Pancreas (tissue), 10 donors: ENCODE measurements at regions not wholly inside any gene's neighbourhood (a gene's known extent, or its start where the extent isn't known, plus 50 kb on each side); places are given as distances from the start of the nearest gene placed in this dataset.

Source experiments
- ATAC-seq, 4 donors: fragments of 200-7000 bp; cut with Tn5 transposase; one replicate each; pipeline versions ENCODE4 v1.8.0 to v1.9.1; 2020; ENCODE audit warnings: mild to moderate bottlenecking in 4 of 4, moderate library complexity in 4 of 4
- DNase-seq, 6 donors: peaks; one replicate each; pipeline ENCODE4 v3.0.0-alpha.2; 2020
- FAIRE-seq: peaks from 2 replicates; lab custom pipeline; 2012; peaks lifted over from hg19 to GRCh38; lab: Jason Lieb, UNC
- H3K27ac ChIP-seq, 4 donors: fragments of 200-600 bp; sonication (generic); 1 replicate in 3 of 4; 2 replicates in 1 of 4; pipeline versions ENCODE4 v1.5.0 to v1.8.0; 2020
- H3K27me3 ChIP-seq, 4 donors: fragments of 200-600 bp; one replicate each; pipeline ENCODE4 v1.8.0; 2021
- H3K36me3 ChIP-seq, 3 donors: fragments of 200-600 bp; sonication (generic) in 1 of 3; one replicate each; pipeline versions ENCODE4 v1.5.0 to v1.8.0; 2020 to 2021
- H3K4me1 ChIP-seq, 3 donors: fragments of 200-600 bp; one replicate each; pipeline ENCODE4 v1.8.0; 2021
- H3K4me3 ChIP-seq, 4 donors: fragments of 200-600 bp; sonication (generic) in 2 of 4; one replicate each; pipeline versions ENCODE4 v1.5.0 to v1.8.0; 2020 to 2021
- H3K9me3 ChIP-seq, 4 donors: fragments of 200-600 bp; one replicate each; pipeline ENCODE4 v1.8.0; 2021
- WGBS, 2 donors: extraction: QIAGEN DNeasy Blood & Tissue Kit; methylation state at CpG; one replicate each; pipeline ENCODE4 v1.1.7; 2013; 5-methylcytosine and 5-hydroxymethylcytosine counted together
- intact Hi-C, 3 donors: fragments of 100-400 bp; cut with DNase I; formaldehyde crosslinking; loops; one replicate each; pipeline versions ENCODE4 v1.11.1 to v1.14.2; 2022
- TF ChIP-seq, protein P1 (sequence below), 4 donors: fragments of 200-600 bp; sonication (generic) in 3 of 4; IDR thresholded peaks; one replicate each; pipeline versions ENCODE4 v1.5.0 to v1.8.0; 2021; ENCODE audit warnings: antibody characterized with exemption in 4 of 4
- donor health status: healthy with polysubstance abuse.
- donor health status: DM: no; HTN: no; CAD: no; lungs with moderate emphysema.
- donor health status: DM: no; HTN: no; CAD: no.
- donor health status: control.
- donor health status: control.
- donor health status: Bipolar disorder and iron deficiency.
- donor health status: DM: yes; HTN: yes; CAD: no.
- donor health status: DM: no; HTN: no; CAD: no.
- donor health status: DM: no; HTN: no; CAD: no.
- donor health status: DM: yes; HTN: yes; CAD: no.

- intact Hi-C loops: no loop called here
- Histone ChIP-seq H3K36me3 (no peaks in the 10 kb centered on the region), H3K9me3 (no peaks in the 10 kb centered on the region), H3K4me3 (no peak overlapping the region), H3K27me3 (no peaks in the 10 kb centered on the region), H3K27ac (no peak overlapping the region), H3K4me1 (no peaks in the 10 kb centered on the region)
- WGBS, 2 donors: 71 to 89% methylated on average over 4 of the region's 4 CpGs
- FAIRE-seq (no peak), ATAC-seq (no peak), DNase-seq (no peak)
- TF ChIP-seq, protein P1, sequence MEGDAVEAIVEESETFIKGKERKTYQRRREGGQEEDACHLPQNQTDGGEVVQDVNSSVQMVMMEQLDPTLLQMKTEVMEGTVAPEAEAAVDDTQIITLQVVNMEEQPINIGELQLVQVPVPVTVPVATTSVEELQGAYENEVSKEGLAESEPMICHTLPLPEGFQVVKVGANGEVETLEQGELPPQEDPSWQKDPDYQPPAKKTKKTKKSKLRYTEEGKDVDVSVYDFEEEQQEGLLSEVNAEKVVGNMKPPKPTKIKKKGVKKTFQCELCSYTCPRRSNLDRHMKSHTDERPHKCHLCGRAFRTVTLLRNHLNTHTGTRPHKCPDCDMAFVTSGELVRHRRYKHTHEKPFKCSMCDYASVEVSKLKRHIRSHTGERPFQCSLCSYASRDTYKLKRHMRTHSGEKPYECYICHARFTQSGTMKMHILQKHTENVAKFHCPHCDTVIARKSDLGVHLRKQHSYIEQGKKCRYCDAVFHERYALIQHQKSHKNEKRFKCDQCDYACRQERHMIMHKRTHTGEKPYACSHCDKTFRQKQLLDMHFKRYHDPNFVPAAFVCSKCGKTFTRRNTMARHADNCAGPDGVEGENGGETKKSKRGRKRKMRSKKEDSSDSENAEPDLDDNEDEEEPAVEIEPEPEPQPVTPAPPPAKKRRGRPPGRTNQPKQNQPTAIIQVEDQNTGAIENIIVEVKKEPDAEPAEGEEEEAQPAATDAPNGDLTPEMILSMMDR (IDR thresholded peaks at IDR 0.05): no peak
Observed at GRCh38 chr7:126228356-126229061, 1024.2 kb downstream of the GRM8 start.

GRCh38 chr7:126227643-126228042 lies 1025.1 kb downstream of the GRM8 start:
- TF ChIP-seq, protein P1 (IDR thresholded peaks at IDR 0.05): no peak
- no peaks in the 10 kb centered on the region for H3K36me3 ChIP-seq

DNA sequence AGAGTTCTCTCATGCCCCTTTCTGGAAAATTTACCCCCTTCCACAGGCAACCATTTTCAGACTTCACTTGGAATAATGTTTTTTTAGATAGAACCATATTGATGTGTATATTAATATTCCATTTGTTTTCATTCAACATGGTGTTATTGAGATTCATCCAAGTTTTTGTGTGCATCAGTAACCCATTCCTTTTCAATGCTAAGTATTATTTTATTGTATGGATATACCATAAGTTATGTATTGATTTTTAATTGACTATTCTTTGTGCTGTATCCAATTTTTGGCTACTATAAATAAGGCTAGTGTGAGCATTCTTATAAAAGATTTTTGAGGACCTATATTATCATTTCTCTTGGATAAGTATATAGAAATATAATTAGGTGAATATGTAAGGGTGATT lies 1025.7 kb downstream of the GRM8 start:
- TF ChIP-seq, protein P1 (IDR thresholded peaks at IDR 0.05): no peak
- H3K9me3 ChIP-seq: no peaks in the 10 kb centered on the region
- intact Hi-C loops: no loop called here
- ATAC-seq: no peak
- no peak overlapping the region for H3K4me3 ChIP-seq
- H3K36me3 ChIP-seq: no peaks in the 10 kb centered on the region
- no peaks in the 10 kb centered on the region for H3K4me1 ChIP-seq
- no peak for DNase-seq
- H3K27me3 ChIP-seq: no peaks in the 10 kb centered on the region
- FAIRE-seq: no peak
- no peak overlapping the region for H3K27ac ChIP-seq

More at GRCh38 chr7:126227643-126228042, 1025.1 kb downstream of the GRM8 start:
- no peak for DNase-seq
- Histone ChIP-seq H3K9me3 (no peaks in the 10 kb centered on the region), H3K27ac (no peak overlapping the region), H3K27me3 (no peaks in the 10 kb centered on the region), H3K4me1 (no peaks in the 10 kb centered on the region), H3K4me3 (no peak overlapping the region)
- intact Hi-C loops: no loop called here
- ATAC-seq: no peak
- no peak for FAIRE-seq
- WGBS, 2 donors: 39 to 47% methylated on average over 1 of the region's 1 CpG

DNA sequence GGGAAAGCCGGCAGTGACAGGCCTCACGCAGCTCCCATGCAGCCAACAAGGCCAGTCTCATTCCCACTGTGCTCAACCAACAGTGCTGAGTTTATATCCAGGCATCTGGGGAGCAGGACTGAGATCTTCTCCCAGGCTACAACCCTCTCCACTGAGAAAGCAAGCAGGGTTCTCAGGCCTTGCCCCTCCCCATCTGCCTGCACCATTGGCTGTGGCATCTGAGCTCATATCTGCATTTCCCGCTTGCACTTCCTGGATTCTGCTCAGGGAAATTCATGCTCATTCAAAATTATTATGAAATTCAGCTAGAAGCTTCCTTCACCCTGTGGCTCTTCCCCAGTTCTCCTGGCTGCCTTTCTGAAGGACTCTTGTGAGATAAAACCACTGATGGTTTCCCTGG lies 1029.0 kb downstream of the GRM8 start:
- Histone ChIP-seq H3K27me3 (no peaks in the 10 kb centered on the region), H3K4me1 (no peaks in the 10 kb centered on the region), H3K27ac (no peak overlapping the region), H3K36me3 (no peaks in the 10 kb centered on the region), H3K4me3 (no peak overlapping the region), H3K9me3 (no peaks in the 10 kb centered on the region)
- ATAC-seq (no peak), FAIRE-seq (no peak), DNase-seq (peak in 1 of 6 donors; percentile 6)
- 80 to 87% methylated on average over 3 of the region's 3 CpGs for WGBS, 2 donors
- intact Hi-C loops: no loop called here
- TF ChIP-seq, protein P1 (IDR thresholded peaks at IDR 0.05): no peak

DNA sequence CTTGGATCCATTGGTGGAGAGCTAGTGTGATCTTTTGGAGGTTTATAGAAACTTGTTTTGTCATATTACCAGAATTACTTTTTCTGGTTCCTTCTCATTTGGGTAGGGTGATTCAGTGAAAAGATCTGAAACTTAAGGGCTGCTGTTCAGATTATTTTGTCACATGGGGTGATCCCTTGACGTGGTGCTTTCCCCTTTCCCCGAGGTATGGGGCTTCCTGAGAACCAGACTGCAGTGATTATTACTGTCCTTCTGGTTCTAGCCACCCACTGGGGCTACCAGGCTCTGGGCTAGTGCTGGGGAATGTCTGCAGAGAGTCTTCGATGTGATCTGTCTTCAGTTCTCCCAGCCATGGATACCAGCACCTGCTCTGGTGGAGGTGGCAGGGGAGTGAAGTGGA lies 1030.0 kb downstream of the GRM8 start:
- intact Hi-C loops: no loop called here
- FAIRE-seq: no peak
- Histone ChIP-seq H3K36me3 (no peaks in the 10 kb centered on the region), H3K9me3 (no peaks in the 10 kb centered on the region), H3K27me3 (no peaks in the 10 kb centered on the region), H3K4me1 (no peaks in the 10 kb centered on the region), H3K27ac (no peak overlapping the region), H3K4me3 (no peak overlapping the region)
- DNase-seq: peak in 1 of 6 donors; percentile 8
- TF ChIP-seq, protein P1 (IDR thresholded peaks at IDR 0.05): no peak
- ATAC-seq: no peak
- WGBS, 2 donors: 53 to 65% methylated on average over 3 of the region's 3 CpGs
